Body of pancreas (tissue), 4 donors: ENCODE measurements at regions not wholly inside any gene's neighbourhood (a gene's known extent, or its start where the extent isn't known, plus 50 kb on each side); places are given as distances from the start of the nearest gene placed in this dataset.

Experiments
- ATAC-seq: fragments of 150-250 bp; one replicate; pipeline ENCODE4 v1.9.1; 2016
- DNase-seq, 4 donors: peaks; one replicate each; pipeline ENCODE4 v3.0.0-alpha.2; 2019
- H3K27ac ChIP-seq, 4 donors: fragments of 200-600 bp; sonication (generic); 1 replicate in 3 of 4; 2 replicates in 1 of 4; pipeline versions ENCODE4 v1.5.1 to v1.6.1; 2016 to 2019; ENCODE audit warnings: mild to moderate bottlenecking in 1 of 4, mixed read lengths in 1 of 4, moderate library complexity in 1 of 4
- H3K27me3 ChIP-seq, 2 donors: fragments of 200-600 bp; sonication (generic); one replicate each; pipeline ENCODE4 v1.6.0; 2016; ENCODE audit warnings: mild to moderate bottlenecking in 1 of 2
- H3K36me3 ChIP-seq, 2 donors: fragments of 200-600 bp; sonication (generic); replicated peaks in 1 of 2; 2 replicates each; pipeline ENCODE4 v1.5.1; 2016; ENCODE audit warnings: low read depth in 2 of 2; ENCODE audit not compliant: insufficient read depth in 1 of 2
- H3K4me1 ChIP-seq: fragments of 200-600 bp; sonication (generic); one replicate; pipeline ENCODE4 v1.6.0; 2016
- H3K4me3 ChIP-seq, 2 donors: fragments of 200-600 bp; sonication (generic); 1 replicate in 1 of 2; 2 replicates in 1 of 2; pipeline ENCODE4 v1.5.1; 2016 to 2019
- H3K9me3 ChIP-seq, 3 donors: fragments of 200-600 bp; sonication (generic); 1 replicate in 2 of 3; 2 replicates in 1 of 3; pipeline ENCODE4 v1.5.1; 2016
- CTCF ChIP-seq, 7 experiments: fragments of 450-650 bp in 4 of 7; fragments of 200-600 bp in 3 of 7; sonication (generic) in 3 of 7; IDR thresholded peaks; one replicate each; pipeline ENCODE4 v1.5.1; 2016 to 2019; ENCODE audit warnings: antibody characterized with exemption in 7 of 7
- POLR2A ChIP-seq, 3 donors: fragments of 450-650 bp; IDR thresholded peaks; one replicate each; pipeline ENCODE4 v1.6.1; 2016; ENCODE audit warnings: antibody characterized with exemption in 3 of 3, mild to moderate bottlenecking in 2 of 3
- WGBS, 2 donors: methylation state at CpG; one replicate each; pipeline ENCODE4 v1.1.5; 2017; 5-methylcytosine and 5-hydroxymethylcytosine counted together
- intact Hi-C: fragments of 100-400 bp; cut with DNase I; formaldehyde crosslinking; loops from one replicate; pipeline ENCODE4 v1.15.1; 2023

- Histone ChIP-seq H3K4me3 (no peak overlapping the region), H3K4me1 (no peaks in the 10 kb centered on the region), H3K36me3 (no peaks in the 10 kb centered on the region), H3K9me3 (no peaks in the 10 kb centered on the region), H3K27ac (no peak overlapping the region), H3K27me3 (no peaks in the 10 kb centered on the region)
- no peak for DNase-seq
- 52 to 69% methylated on average over 6 of the region's 6 CpGs for WGBS, 2 donors
- ATAC-seq: no peak
- TF ChIP-seq POLR2A (IDR thresholded peaks at IDR 0.05) (no peak), CTCF (IDR thresholded peaks at IDR 0.05) (no peak)
- intact Hi-C loops: no loop called here
Measured at GRCh38 chr2:118584877-118585276, 262.6 kb downstream of the EN1 start.

- ATAC-seq: no peak
- Histone ChIP-seq H3K9me3 (no peaks in the 10 kb centered on the region), H3K36me3 (no peaks in the 10 kb centered on the region), H3K4me3 (no peak overlapping the region), H3K27me3 (no peaks in the 10 kb centered on the region), H3K4me1 (no peaks in the 10 kb centered on the region), H3K27ac (no peak overlapping the region)
- TF ChIP-seq CTCF (IDR thresholded peaks at IDR 0.05): no peak
- WGBS, 2 donors: 76 to 83% methylated on average over 4 of the region's 4 CpGs
- intact Hi-C loops: no loop called here
- no peak for DNase-seq
Measured at GRCh38 chr2:118584062-118584749, 263.2 kb downstream of the EN1 start.

DNA sequence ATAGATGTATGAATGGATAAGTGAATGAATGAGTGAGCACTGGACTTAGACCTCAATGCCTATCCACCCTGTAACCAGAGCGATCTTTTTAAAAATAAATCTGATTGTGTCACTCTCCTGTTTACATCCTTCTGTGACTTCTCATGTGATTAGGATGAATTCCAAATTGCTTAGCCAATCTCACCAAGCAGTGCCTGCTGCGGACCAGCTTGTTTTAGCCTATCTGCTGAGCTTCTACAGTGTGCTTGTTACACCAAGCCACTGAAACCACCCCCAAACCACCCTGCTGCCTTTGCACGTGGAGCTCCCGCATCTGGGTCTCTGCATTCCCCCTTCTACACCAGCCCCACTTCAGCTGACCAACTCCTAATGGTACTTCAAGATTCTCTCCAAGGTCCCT lies 265.4 kb downstream of the EN1 start:
- Histone ChIP-seq H3K9me3 (no peaks in the 10 kb centered on the region), H3K4me3 (no peak overlapping the region), H3K36me3 (no peaks in the 10 kb centered on the region), H3K27ac (no peak overlapping the region), H3K27me3 (no peaks in the 10 kb centered on the region), H3K4me1 (no peaks in the 10 kb centered on the region)
- TF ChIP-seq POLR2A (IDR thresholded peaks at IDR 0.05) (no peak), CTCF (IDR thresholded peaks at IDR 0.05) (no peak)
- 71 to 84% methylated on average over 4 of the region's 4 CpGs for WGBS, 2 donors
- DNase-seq (no peak), ATAC-seq (no peak)
- intact Hi-C loops: no loop called here

DNA sequence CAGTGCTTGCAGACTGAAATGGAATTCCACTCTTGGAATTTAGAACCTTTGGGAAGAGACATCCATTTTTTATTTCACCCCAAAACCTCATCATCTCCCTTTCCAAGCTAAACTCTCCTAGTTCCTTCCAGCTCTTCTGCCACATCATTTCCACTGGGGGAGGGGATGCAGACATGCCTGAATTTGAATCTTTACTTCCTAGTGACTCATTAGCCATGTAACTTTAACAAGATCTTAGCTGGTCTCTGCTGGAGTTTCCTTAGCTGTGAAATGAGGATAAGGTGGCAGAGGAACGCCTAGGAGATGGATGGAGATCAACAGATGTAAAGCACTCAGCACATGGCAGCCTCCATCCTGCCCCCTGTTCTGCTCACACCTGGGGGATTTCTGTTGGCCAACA lies 266.8 kb downstream of the EN1 start:
- H3K27ac ChIP-seq: no peak overlapping the region
- no peaks in the 10 kb centered on the region for H3K9me3 ChIP-seq
- H3K4me3 ChIP-seq: no peak overlapping the region
- WGBS, 2 donors: 46 to 74% methylated on average over 1 of the region's 1 CpG
- H3K27me3 ChIP-seq: no peaks in the 10 kb centered on the region
- ATAC-seq (no peak), DNase-seq (no peak)
- intact Hi-C loops: no loop called here
- TF ChIP-seq POLR2A (IDR thresholded peaks at IDR 0.05) (no peak), CTCF (IDR thresholded peaks at IDR 0.05) (no peak)
- no peaks in the 10 kb centered on the region for H3K36me3 ChIP-seq
- H3K4me1 ChIP-seq: no peaks in the 10 kb centered on the region

- TF ChIP-seq POLR2A (IDR thresholded peaks at IDR 0.05) (no peak), CTCF (IDR thresholded peaks at IDR 0.05) (no peak)
- Histone ChIP-seq H3K4me1 (no peaks in the 10 kb centered on the region), H3K27me3 (no peaks in the 10 kb centered on the region), H3K9me3 (no peaks in the 10 kb centered on the region), H3K27ac (no peak overlapping the region), H3K4me3 (no peak overlapping the region), H3K36me3 (no peaks in the 10 kb centered on the region)
- intact Hi-C loops: no loop called here
- WGBS, 2 donors: 64 to 79% methylated on average over 2 of the region's 2 CpGs
- ATAC-seq: no peak
- DNase-seq: no peak
Measured at GRCh38 chr2:118580107-118580506, 267.3 kb downstream of the EN1 start.
